Ramos (cell line): ENCODE measurements at regions not wholly inside any gene's neighbourhood (a gene's known extent, or its start where the extent isn't known, plus 50 kb on each side); places are given as distances from the start of the nearest gene placed in this dataset.

Experiments used
- in situ Hi-C: fragments of 300-500 bp; cut with MboI; formaldehyde crosslinking; loops from one replicate; pipeline ENCODE4 v1.14.3; 2022; ENCODE audit warnings: low sequenced_read_pairs; ENCODE audit not compliant: unreplicated experiment

- in situ Hi-C loops = no loop called here
These were observed 254.1 kb downstream of the DHX35 start for GRCh38 chr20:39216195-39216594.

DNA sequence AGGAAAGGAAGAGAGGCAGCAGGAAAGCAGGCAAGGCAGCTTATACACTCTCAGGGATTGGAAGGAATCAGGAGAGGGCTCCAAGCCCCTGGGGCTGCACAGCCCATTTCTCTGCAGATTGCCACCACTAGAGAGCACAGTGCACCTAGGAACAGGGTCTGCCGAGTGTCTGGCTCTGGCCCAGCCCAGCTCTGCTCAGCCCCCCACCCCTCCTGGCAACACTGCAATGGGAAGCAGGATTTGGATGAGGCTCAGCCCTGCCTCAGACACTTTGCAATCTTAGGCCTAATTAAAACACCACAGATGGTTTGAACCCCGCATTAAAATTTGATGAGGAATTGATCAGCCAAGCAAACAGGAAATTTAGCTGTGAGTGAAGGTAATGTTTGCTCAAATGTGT, 252.7 kb downstream of the DHX35 start:
- in situ Hi-C loops = no loop called here

- in situ Hi-C loops = no loop called here
These were observed 251.5 kb downstream of the DHX35 start for GRCh38 chr20:39213476-39214145.

DNA sequence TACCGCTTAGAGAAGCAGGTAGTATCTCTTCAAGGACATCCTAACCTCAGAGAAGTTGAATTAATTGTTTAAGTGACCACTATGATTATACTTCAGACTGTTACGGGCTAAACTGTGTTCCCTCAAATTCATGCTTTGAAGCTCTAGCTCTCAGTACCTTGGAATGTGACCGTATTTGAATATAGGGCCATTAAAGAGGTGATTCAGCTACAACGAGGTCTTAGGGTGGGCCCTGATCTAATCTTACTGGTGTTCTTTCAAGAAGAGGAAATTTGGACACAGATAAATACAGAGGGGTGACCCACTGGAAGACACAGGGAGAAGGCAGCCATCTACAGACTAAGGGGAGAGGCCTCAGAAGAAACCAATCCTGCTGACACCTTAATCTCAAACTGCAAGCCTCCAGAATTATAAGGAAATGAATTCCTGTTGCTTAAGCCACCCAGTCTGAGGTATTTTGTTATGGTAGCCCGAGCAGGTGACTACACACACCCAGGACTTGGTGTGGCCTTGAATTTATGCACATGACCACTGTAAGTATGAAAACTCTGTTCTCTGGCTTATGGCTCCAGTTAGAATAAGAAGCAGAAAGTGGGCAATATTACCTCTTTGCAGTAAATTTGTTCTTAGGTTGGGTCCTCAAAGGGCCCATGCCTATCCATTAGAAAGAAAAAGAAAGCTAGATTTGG, 249.1 kb downstream of the DHX35 start:
- in situ Hi-C loops = no loop called here

- in situ Hi-C loops = no loop called here
These were observed 248.3 kb downstream of the DHX35 start for GRCh38 chr20:39210341-39211036.

GRCh38 chr20:39206899-39207564, 244.9 kb downstream of the DHX35 start:
- in situ Hi-C loops = no loop called here

DNA sequence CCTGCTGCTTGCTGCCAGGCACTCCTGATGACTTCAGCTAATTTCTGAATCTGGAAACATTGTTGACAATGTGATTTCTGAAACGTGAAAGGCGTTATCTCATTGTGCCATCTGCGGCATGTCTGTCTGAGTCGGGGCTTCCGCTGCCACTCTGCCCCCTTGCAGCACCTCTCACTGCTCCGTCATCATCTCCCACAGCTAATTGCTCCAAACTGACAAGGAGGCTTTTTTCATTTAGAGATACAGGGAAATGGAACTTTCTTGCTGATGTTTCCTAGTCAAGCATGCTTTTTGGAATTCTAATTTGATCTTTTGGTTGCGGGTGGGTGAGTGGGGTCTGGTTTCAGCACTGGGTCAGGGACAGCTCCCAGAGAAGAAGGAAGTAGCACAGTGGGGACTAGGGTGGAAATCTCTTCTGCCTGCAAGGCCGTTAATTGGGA, 233.5 kb downstream of the DHX35 start:
- in situ Hi-C loops = no loop called here

- in situ Hi-C loops = no loop called here
These were observed 228.8 kb downstream of the DHX35 start for GRCh38 chr20:39190666-39191570.

GRCh38 chr20:39188266-39188765, 226.2 kb downstream of the DHX35 start:
- in situ Hi-C loops = no loop called here

GRCh38 chr20:39181490-39181889, 219.3 kb downstream of the DHX35 start:
- in situ Hi-C loops = no loop called here

GRCh38 chr20:39176457-39176856, 214.3 kb downstream of the DHX35 start:
- in situ Hi-C loops = no loop called here

- in situ Hi-C loops = no loop called here
These were observed 208.8 kb downstream of the DHX35 start for GRCh38 chr20:39170896-39171463.

- in situ Hi-C loops = no loop called here
These were observed 203.0 kb downstream of the DHX35 start for GRCh38 chr20:39165099-39165498.

- in situ Hi-C loops = no loop called here
These were observed 202.5 kb downstream of the DHX35 start for GRCh38 chr20:39164642-39165041.

DNA sequence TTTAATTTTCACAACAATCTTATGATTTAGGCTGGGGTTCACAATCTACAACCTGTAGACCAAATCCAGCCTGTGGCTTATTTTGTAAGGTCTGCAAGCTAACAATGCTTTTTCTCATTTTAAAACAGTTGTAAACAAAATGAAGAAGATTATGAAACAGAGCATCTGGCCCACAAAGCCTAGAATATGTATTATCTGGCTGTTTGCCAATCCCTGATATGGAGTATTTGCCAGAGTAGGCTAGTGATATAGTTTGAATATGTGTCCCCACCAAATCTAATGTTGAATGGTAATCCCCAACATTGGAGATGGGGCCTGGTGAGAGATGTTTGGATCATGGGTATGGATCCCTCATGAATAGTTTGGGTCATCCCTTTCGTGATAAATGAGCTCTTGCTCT, 201.8 kb downstream of the DHX35 start:
- in situ Hi-C loops = no loop called here

GRCh38 chr20:39161900-39162299, 199.8 kb downstream of the DHX35 start:
- in situ Hi-C loops = no loop called here

DNA sequence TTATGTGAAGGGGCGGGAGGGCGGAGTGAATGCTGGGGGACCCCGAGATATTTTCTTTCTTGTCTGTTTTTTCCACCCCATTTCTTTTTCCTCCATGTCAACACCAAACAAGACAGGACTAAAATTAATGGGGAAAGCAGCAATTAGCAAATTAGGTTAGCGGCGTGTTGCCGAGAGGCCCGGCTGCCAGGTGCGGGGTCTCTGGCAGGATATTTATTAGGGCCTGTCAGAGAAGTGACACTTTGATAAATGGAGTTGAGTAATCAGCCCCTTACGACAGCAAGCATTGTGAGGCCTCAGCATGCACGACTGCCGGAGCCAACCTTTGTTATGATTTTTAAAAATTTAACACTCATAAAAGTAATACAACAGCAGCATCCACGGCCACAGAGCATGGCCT, 193.8 kb downstream of the DHX35 start:
- in situ Hi-C loops = no loop called here

DNA sequence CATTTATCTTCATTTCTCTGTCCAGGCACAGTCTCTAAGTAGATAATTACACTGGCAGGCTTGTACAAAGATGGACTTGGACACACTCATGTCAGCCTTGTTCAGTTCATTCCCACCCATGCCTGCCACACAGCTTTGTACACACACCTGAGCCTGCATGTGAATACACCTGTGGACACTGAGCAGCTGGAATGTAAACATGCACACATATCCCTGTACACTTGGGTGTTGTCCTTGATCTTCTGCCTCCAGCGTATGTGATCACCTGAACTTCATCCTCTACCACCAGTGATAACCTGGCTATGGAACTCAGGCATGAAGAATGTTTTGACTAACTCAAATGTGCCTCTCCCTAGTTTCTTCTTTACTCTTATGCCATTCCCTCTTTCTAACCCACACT, 190.6 kb downstream of the DHX35 start:
- in situ Hi-C loops = no loop called here

GRCh38 chr20:39152126-39152525, 190.0 kb downstream of the DHX35 start:
- in situ Hi-C loops = no loop called here
